HG03571 (cell line): ENCODE measurements at regions not wholly inside any gene's neighbourhood (a gene's known extent, or its start where the extent isn't known, plus 50 kb on each side); places are given as distances from the start of the nearest gene placed in this dataset.

Source experiments
- ATAC-seq: cut with Tn5 transposase; IDR thresholded peaks from one replicate; pipeline ENCODE4 v1.9.1; 2021; ENCODE audit not compliant: unreplicated experiment

DNA sequence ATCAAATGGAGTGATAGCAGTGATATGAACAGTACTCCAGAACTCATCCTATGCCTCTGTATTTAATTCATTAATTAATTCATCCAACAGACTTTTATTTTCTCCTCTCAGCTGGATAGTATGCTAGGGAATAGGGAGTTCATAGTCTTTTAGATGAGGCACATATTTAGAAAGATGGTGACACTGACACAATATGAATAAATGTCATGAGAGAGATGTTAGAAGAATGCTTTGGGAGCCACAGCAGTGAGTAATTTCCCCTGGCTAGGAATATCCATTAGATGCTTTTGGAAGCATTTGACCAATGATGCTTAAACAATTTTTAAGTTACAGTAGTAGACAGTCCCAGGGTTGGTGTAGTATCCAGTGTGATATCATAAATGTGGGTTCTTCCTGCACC is 428.7 kb upstream of the SGCD start:
- ATAC-seq = no peak

DNA sequence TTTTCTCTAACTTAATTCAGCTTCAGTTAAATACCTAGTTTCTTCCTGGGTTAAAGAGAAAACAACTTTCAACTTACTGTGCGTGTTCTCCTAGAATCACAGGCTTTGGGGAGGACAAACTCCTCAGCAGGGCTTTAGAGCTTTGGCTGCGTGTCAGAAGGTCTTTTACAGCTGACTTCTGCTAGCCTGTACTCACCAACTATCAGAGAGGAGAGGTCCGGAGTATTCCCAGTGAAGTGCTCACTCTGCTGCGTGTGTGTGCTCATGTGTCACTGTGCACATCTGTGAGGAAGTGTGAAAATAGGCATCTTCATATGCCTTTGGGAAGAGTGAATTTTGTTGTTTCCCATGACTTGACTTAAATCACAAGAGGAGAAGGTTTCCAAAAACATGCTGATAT is 423.2 kb upstream of the SGCD start:
- ATAC-seq = no peak

DNA sequence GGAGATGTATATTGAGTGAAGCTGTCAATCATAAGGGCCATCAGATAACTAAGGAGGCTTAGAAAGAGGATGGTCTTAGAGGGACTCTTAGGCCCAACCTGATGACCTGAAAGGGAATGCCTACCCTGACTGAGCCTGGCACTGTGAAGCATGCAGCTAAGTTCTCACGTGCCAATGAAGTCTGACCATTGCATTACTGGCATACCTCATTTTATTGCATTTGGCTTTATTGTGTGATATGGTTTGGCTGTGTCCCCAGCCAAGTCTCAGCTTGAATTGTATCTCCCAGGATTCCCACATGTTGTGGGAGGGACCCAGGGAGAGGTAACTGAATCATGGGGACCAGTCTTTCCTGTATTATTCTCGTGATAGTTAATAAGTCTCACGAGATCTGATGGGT is 421.6 kb upstream of the SGCD start:
- ATAC-seq = no peak

DNA sequence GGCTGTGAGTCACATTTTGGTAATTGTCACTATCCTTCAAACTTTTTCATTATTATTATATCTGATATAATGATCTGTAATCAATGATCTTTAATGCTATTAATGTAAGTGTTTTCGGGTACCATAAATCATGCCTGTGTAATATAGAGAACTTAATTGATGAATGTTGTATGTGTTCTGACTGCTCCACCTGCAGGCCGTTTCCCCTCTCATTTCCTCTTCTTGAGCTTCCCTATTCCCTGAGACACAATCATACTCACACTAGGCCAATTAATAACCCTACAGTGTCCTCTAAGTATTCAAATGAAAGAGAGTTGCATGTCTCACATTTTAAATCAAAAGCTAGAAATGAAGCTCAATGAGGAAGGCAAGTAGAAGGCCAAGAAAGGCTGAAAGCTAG is 420.9 kb upstream of the SGCD start:
- no peak for ATAC-seq

DNA sequence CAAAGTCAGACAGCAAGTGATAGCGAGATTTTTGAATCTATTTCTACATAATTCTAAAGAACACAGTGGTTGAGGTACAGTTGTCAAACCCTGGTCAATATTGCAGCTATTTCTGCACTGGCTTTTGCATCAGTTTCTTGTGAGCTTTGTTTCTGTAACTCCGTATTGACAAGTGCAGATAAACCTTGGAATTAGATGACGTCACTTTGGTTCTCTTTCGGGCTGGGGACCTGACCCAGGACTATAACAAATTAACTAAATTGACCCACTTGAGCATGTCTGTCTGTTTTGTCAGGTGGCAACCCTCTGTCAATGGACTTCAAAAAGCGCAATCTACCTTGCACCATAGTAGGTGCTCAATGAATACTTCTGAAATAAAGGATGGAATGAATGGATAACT is 418.4 kb upstream of the SGCD start:
- no peak for ATAC-seq

DNA sequence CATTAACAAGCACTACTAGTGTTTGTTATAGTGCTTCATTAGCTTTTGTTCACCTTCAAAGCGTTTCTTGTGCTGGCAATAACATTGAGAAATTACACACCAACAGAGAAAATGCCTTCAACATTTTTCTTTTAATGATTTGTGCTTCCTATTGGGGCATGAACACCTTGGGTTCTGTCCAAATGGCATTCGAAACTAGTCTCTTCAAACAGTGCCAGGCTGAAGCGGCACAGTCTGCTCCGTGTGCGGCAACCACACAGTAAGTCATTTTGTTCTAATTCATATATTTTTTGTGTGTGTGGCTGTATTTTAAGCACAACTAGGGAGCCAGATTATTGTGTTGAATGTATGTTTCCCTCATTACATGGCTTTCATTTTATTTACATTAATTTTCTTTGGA is 414.7 kb upstream of the SGCD start:
- ATAC-seq = no peak

DNA sequence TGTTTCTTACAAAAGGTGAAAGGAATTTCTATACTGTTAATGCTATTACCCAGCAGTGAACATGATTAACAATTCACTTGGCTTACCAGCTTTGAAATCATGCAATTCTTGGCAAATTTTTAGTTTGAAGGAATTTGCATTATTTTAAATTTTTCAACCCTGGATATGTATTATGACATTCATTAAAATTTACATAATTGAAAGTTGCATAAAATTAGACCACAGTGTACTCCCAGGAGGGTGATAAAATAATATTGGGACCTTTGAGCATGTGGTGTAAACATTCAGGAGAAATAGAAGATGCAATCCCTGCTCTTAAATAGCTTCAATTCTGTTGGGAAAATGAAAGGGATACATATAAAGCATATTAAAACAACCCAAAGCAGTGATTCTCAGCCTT is 412.2 kb upstream of the SGCD start:
- ATAC-seq = no peak

DNA sequence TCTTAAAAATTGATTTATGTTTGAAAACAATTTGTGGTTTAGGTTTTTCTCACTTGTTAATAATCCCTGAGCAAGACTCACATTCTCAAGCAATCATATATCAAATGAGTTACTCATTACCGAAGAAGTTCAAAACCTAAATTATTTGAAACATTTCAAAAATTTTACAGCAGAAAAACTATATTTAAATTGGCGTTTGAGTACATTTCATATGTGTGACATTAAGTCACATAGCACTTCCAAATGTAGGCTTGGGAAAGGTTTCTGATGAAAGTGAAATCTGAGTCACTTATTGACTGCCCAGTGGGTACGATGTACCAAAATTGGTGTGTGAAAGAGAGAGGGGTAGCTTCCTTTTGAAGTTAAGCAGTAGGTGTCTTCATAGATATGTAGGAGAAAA is 411.4 kb upstream of the SGCD start:
- no peak for ATAC-seq

DNA sequence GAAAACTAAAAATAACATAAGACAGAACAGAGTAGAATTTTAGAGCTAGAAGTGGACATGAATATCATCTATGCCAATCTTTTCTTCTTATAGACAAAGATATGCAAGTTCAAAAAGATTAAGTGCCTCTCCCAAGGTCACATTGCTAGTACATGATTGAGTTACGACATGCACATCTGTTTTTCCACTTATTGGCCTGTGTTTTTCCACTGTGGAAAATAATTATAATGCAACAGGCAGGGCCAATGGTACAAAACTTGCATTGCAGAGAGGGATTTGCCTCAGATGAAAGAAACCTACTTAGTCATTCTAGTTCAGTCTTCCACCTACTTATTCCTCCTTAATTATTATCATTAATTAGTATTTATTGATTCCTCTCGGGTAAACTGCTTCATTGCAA is 407.8 kb upstream of the SGCD start:
- ATAC-seq = no peak

DNA sequence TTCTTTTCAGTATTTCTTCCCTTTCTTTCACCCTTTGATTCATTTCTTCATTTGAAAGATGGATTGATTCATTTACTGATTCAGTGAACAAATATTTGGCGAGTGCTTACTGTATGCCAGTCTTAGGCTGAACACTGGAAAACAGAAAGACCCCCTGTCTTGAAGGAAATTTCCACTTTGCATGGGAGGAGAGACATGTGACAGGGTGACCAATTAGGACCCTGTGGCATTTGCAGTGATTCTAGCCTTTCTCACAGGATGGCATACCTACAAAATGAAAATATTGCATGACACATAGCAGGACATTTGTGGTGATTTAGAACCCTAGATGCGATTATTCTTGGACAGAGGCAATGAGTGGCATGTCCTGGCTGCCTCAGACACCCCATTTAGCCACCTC is 407.2 kb upstream of the SGCD start:
- no peak for ATAC-seq

DNA sequence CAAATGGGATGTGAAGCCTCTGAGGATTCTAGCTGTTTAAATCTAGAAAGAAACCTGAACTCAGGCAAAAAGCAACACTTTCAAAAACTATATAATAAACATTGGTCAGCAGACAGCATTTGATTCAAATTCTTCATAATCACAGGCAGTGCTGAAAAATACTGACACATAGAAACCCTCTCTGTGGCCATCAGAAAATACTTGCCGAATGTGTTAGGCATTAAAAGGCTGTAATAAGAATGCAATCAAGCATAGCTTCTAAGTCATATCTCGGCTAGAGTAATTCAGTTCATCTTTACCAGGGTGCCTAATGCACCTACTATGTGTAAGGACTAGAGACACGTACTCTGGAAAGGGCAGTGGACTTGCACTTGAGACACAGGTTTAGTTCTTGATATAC is 405.3 kb upstream of the SGCD start:
- ATAC-seq = no peak

DNA sequence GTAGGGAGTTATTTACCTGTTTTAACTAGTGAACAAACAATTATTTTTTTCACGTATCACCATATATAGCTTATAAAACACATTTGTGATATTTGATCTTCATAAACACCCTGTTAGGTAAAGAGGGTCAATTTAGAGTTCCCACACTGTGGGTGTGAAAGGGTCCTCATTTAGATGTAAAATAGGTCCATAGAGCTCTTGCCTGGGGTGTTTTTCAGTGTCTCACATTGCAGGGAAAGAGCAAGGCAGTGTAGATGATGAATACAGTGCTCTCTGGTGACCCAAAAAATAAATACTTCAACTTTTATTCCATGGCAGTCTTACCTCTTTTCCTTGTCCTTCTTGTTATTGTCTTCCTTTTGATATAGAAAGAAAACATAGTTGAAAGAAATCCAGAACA is 403.2 kb upstream of the SGCD start:
- ATAC-seq = no peak

DNA sequence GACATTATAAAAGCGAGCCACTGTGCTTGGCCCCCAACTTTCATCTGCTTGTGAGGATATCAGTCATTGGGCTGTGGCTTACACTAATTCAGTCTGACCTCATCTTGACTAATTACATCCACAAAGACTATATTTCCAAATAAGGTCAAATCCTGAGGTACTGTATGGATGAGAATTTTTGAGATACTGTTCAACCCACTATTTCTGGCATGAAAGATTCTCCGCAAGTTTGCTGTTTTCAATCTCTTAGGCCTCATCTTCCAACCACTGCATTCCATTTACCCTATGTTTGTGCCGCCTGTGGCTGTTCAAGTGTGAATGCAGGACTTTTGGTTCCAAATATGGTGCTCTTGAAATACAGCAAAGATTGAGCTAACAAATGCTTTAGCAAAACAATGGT is 400.9 kb upstream of the SGCD start:
- ATAC-seq = no peak

DNA sequence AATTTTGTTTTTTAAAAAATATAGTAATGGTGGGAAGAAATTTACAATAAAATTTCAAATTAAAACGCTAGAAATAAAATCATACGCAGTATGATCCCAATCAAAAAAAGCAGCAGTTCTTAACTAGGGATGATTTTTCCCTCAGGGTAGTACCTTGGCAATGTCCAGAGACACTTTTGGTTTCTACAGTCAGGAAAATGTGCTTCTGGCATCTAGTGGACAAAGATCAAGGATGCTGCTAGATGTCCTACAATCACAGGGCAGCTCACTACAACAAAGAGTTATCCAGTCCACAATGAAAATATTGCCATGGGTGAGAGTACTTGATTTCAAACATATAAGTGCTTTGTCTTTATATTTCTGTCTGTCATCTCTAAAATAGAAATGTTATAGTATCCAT is 400.2 kb upstream of the SGCD start:
- ATAC-seq = no peak

DNA sequence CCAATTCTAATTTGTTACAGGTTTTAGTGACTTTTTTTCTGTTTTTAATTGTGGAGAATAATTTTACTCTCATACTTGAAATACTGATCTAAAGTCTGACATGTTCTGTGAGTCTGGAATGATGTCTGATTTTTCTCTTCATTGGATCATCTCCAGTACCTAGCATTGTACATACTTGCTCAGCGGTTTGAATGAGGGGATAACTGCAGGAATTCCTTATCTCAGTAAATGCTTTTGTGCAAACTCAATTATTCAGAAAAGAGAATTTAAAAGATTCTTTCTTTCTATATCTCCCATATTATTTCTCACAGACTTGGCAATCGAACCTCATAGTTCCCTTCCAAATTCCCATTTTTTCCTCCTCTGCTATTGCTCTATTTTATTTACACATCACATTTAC is 397.9 kb upstream of the SGCD start:
- ATAC-seq = no peak

DNA sequence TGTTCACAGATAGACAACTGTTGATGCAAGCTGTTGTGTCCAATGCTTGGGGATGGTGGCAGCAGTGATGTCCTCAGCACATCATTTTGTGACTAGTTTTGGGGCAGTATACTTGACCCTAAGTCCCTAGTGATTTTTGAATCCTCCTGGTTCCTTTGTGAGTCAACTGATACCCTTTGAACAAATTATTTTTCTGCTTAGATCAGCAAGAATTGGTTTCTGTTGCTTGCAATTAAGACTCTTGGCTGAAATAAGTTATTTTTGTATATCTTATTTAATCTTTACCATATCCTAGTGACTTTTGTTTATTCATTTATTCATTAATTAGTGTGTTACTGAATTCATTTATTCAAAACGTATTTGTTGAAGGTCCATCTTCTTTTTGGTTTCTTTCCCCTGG is 392.0 kb upstream of the SGCD start:
- no peak for ATAC-seq

DNA sequence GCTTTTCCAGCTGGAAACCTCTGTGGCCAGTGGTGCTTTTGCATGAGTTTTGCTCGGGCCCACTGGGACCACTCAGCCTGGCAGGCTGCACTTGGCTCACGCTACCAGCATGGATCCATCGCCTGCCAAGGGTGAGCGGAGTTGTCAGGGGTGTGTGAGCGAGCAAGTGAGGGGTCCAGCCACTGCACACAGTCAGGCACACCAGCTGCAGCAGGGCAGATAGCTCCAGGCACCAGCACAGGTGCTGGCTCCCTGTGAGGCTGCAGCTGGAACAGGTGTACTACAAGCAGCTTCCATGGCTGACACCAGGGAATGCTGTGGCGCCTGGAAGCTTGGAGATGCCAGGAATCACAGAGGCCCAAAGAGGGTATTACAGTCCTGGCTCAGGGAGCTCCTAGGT is 391.2 kb upstream of the SGCD start:
- ATAC-seq = no peak

DNA sequence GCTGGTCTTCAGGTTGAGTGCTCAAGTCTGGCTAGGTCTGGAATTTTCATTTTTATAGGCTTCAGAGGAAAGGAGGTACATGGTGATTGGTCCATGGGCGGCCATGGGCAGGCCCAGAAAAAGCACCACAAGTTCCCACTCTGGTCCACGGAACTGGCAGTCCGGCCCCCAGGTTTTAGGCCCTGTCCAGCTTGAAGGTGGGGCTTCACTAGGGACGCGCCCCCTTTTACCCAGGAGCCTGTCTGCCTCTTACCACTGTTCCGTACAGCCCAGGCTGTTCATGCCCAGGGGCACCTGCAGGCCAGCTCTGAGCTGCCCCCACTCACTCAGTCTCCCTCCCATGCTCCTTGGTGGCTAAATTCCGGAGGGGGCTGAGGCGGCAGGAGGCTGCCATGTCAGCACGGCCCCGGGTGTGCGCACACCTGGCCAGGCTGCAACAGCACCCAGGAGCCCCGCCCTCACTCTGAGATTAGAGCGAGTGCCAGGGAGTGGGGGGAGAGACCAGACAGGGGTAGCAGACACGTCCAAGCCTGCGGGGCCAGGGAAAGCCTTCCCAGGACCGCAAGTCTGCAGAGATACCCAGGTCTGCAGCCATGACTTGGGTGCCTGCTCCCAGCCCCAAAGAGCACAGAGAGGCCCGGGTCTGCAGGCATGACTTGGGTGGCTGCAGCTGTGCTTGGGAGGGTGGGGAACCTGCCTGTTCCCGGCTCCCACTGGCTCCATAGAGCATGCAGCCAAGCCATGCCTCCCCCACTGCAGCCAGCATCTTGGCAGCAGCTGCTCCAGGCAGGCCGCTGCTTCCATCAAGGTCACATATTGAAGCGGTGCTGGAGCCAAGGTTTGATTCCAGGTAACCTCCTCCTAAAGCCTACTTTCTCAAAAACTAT is 390.2 kb upstream of the SGCD start:
- ATAC-seq = no peak

DNA sequence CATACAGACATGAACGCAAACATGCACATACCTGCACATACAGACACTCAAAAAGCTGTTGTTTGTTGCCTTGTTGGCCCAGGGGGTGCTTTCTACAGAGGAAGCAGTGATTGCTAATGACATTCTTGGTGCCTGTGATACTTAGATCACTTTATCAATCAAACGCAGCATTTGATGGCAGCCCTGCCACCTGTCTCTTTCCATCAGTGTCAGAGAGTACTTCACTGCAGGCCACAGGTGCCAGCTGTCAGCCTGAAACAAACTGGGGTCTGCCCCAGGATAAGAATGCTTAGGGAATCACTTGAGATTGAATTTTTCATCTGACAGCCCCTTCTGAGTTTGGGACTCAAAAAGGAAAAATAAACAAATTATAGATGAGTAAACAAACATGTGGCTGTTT is 388.9 kb upstream of the SGCD start:
- ATAC-seq = no peak

DNA sequence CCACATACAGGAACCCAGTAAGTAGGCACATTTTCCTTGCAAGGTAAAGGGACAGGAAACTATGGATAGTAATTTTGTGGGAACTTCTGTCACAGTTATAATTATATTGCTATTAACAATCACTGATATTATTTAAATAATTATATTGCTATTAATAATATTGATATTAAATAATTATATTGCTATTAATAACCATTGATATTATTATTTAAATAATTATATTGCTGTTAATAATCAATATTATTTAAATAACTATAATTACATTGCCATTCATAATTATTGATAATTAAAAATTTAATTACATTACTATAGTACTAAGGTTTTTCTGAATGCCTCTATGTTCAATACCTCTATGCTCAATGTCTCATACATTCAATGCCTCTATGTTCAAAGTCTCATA is 385.6 kb upstream of the SGCD start:
- no peak for ATAC-seq

DNA sequence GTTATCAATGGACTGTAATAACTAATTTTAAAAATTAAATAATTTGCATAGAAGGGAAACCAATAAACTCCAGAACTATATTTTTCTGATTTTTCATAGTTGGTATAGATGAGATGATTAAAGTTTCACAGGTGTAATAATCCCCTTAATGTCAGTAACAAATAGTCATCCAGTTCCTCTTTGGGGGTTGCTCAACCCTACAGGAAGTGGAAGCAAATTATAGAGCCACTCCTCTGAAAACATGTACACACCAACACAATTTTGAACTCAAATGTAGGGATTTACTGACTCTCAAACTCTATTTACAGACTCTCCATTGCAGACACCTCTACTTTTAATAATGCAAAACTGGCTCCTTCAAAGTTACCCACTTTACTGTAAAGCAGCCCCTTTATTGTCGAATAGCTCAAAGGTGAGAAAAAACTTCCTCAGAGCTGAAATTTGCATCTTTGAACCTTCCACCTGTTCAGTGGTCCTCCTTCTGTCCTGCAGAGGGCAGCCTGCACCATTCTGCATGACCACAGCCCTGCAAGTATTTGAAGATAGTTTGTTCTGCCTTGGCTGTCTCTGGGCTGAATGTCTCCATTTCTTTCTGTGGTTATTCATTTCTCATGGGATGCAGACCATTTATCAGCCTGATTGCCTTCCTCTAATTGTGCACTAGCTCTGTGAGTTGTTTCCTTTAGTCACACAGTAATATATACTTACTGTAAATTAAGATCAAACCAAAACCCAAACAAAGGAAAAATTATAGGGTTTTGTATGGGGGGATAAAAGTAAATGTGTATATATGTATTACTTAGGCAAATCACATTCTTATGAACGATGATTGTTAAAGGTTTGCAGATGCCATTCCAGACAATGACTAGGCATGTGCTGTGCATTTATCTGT is 383.2 kb upstream of the SGCD start:
- ATAC-seq = peak; percentile 81

DNA sequence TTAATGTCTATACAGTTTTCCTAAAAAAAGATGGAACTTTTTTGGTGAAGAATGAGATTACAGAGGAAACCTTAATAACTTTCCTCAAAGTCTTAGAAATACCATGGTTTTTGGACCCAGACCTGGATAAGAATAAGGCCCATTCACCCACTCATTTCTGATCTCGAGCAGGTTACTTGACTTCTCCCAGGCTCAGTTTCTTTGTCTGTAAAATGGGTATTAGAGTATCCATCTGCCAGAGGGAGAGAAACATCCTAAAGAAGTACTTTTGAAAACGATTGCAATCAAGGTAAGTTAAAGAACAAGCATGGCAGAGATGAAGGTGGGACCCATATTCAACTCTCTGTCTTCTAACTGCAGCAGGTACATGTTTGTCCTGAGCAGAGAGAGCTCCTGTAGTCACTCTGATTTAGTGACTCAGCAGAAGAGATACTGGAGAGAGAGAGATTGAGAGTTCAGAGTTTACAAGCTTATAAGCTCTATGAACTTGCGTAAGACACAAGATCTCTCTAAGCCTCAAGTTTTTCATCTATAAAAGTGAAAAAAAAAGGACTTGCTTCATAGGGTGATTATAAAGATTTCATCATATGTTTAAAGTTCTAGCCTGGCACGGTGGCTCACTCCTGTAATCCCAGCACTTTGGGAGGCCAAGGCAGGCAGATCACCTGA is 379.4 kb upstream of the SGCD start:
- no peak for ATAC-seq
